ENCODE measurements at regions not wholly inside any gene's neighbourhood (a gene's known extent, or its start where the extent isn't known, plus 50 kb on each side); places are given as distances from the start of the nearest gene placed in this dataset.

DNA sequence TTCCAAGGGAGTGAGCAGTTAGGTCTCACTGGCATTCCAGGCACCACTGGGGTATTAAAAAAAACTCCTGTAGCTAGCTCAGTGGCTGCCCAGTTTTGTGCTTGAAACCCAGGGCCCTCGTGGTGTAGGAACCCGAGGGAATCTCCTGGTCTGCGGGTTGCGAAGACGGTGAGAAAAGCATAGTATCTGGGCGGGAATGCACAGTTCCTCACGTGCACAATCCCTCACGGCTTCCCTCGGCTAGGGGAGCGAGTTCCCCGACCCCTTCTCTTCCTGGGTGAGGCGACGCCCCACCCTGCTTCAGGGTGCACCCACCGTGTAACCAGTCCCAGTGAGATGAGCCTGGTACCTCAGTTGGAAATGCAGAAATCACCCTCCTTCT is 50.5 kb upstream of the PGBD5 start:
- TF ChIP-seq POLR2AphosphoS5 (IDR thresholded peaks at IDR 0.05; ENCODE audit: low read depth, low read length) (no peak), REST (IDR thresholded peaks at IDR 0.05; ENCODE audit: insufficient read depth in 1 of 2, low read depth in 2 of 2, low read length in 2 of 2) (no peak), TAF1 (IDR thresholded peaks at IDR 0.05; ENCODE audit: borderline replicate concordance, insufficient read depth, low read length) (no peak), SIN3A (IDR thresholded peaks at IDR 0.05; ENCODE audit: borderline replicate concordance, insufficient read depth, low read length) (no peak), FOXP2 (optimal IDR thresholded peaks at IDR 0.05; ENCODE audit: borderline replicate concordance, extremely low read depth, extremely low read length, insufficient read depth) (no peak)
